Lung (tissue), 11 donors: ENCODE measurements at regions not wholly inside any gene's neighbourhood (a gene's known extent, or its start where the extent isn't known, plus 50 kb on each side); places are given as distances from the start of the nearest gene placed in this dataset.

Source experiments
- ATAC-seq: fragments of 200-7000 bp; cut with Tn5 transposase; one replicate; pipeline ENCODE4 v1.9.1; 2020; ENCODE audit warnings: moderate number of reproducible peaks; ENCODE audit not compliant: insufficient read depth, low FRiP score
- DNase-seq, 3 donors: peaks; one replicate each; pipeline ENCODE4 v3.0.0-alpha.2; 2013 to 2017
- H3K27ac ChIP-seq, 2 donors: one replicate each; pipeline ENCODE4 v1.5.1; 2013; ENCODE audit warnings: mild to moderate bottlenecking in 2 of 2, moderate library complexity in 2 of 2, control low read depth in 1 of 2, inconsistent platforms in 1 of 2, low read depth in 1 of 2, low read length in 1 of 2
- H3K27me3 ChIP-seq, 3 donors: one replicate each; pipeline ENCODE4 v1.5.1; 2013; ENCODE audit warnings: low read length in 2 of 3; ENCODE audit not compliant: control insufficient read depth in 3 of 3, insufficient read depth in 3 of 3
- H3K36me3 ChIP-seq, 4 donors: one replicate each; pipeline ENCODE4 v1.5.1; 2013; ENCODE audit warnings: low read length in 4 of 4, mild to moderate bottlenecking in 1 of 4, moderate library complexity in 1 of 4; ENCODE audit not compliant: control insufficient read depth in 4 of 4, insufficient read depth in 4 of 4
- H3K4me1 ChIP-seq, 5 donors: one replicate each; pipeline ENCODE4 v1.5.1; 2013; ENCODE audit warnings: low read length in 5 of 5, mild to moderate bottlenecking in 2 of 5, moderate library complexity in 1 of 5; ENCODE audit not compliant: control insufficient read depth in 5 of 5, insufficient read depth in 5 of 5
- H3K4me3 ChIP-seq: one replicate; pipeline ENCODE4 v1.5.1; 2013; ENCODE audit warnings: mild to moderate bottlenecking, control low read depth, moderate library complexity
- H3K9ac ChIP-seq, 2 donors: one replicate each; pipeline ENCODE4 v1.5.1; 2013; ENCODE audit warnings: low read length in 2 of 2, control low read depth in 1 of 2; ENCODE audit not compliant: insufficient read depth in 1 of 2
- H3K9me3 ChIP-seq, 4 donors: one replicate each; pipeline ENCODE4 v1.5.1; 2013; ENCODE audit warnings: low read length in 3 of 4, mild to moderate bottlenecking in 1 of 4, moderate library complexity in 1 of 4; ENCODE audit not compliant: control insufficient read depth in 4 of 4, insufficient read depth in 3 of 4
- CTCF ChIP-seq: IDR thresholded peaks from 2 replicates; pipeline ENCODE4 v1.5.1; 2012; ENCODE audit warnings: mild to moderate bottlenecking; ENCODE audit errors: control extremely low read depth, extremely low read depth
- WGBS, 2 donors: extraction: QIAGEN DNeasy Blood & Tissue Kit; methylation state at CpG; one replicate each; pipeline ENCODE4 v1.1.7; 2013; 5-methylcytosine and 5-hydroxymethylcytosine counted together
- donor health status: control.
- donor health status: control.
- donor health status: Bipolar disorder and iron deficiency.
- donor health status: healthy.
- donor health status: DM: yes; HTN: yes; CAD: no.

- Histone ChIP-seq H3K27ac (no peak overlapping the region), H3K27me3 (no peaks in the 10 kb centered on the region), H3K36me3 (no peaks in the 10 kb centered on the region), H3K4me1 (no peaks in the 10 kb centered on the region), H3K9ac (no peak overlapping the region), H3K4me3 (no peak overlapping the region), H3K9me3 (no peaks in the 10 kb centered on the region)
- TF ChIP-seq CTCF: no peak
- ATAC-seq: no peak
- WGBS, 2 donors: 63 to 64% methylated on average over 3 of the region's 3 CpGs
- no peak for DNase-seq
These were observed 90.9 kb upstream of the STK39 start for GRCh38 chr2:168338292-168338691.

GRCh38 chr2:168338803-168339437 lies 91.5 kb upstream of the STK39 start:
- no peak for ATAC-seq
- H3K27ac ChIP-seq: no peak overlapping the region
- no peaks in the 10 kb centered on the region for H3K9me3 ChIP-seq
- no peak overlapping the region for H3K4me3 ChIP-seq
- no peaks in the 10 kb centered on the region for H3K4me1 ChIP-seq
- 32 to 67% methylated on average over 1 of the region's 1 CpG for WGBS, 2 donors
- no peaks in the 10 kb centered on the region for H3K36me3 ChIP-seq
- no peak overlapping the region for H3K9ac ChIP-seq
- no peak for TF ChIP-seq CTCF
- no peaks in the 10 kb centered on the region for H3K27me3 ChIP-seq
- DNase-seq: no peak

GRCh38 chr2:168340931-168341330 lies 93.5 kb upstream of the STK39 start:
- no peak overlapping the region for H3K9ac ChIP-seq
- no peaks in the 10 kb centered on the region for H3K9me3 ChIP-seq
- no peak for DNase-seq
- H3K27me3 ChIP-seq: no peaks in the 10 kb centered on the region
- TF ChIP-seq CTCF: no peak
- 95 to 96% methylated on average over 5 of the region's 5 CpGs for WGBS, 2 donors
- no peak for ATAC-seq
- no peaks in the 10 kb centered on the region for H3K4me1 ChIP-seq
- H3K27ac ChIP-seq: no peak overlapping the region
- no peaks in the 10 kb centered on the region for H3K36me3 ChIP-seq
- no peak overlapping the region for H3K4me3 ChIP-seq

GRCh38 chr2:168343586-168343985 lies 96.2 kb upstream of the STK39 start:
- no peaks in the 10 kb centered on the region for H3K27me3 ChIP-seq
- no peaks in the 10 kb centered on the region for H3K36me3 ChIP-seq
- ATAC-seq: no peak
- H3K9ac ChIP-seq: no peak overlapping the region
- no peak overlapping the region for H3K27ac ChIP-seq
- peaks cover 0 to 4% (median 0%) of the 10 kb centered on the region in 5 donors for H3K4me1 ChIP-seq
- TF ChIP-seq CTCF: no peak
- DNase-seq: no peak
- WGBS, 2 donors: 83 to 93% methylated on average over 5 of the region's 5 CpGs
- H3K4me3 ChIP-seq: no peak overlapping the region
- H3K9me3 ChIP-seq: no peaks in the 10 kb centered on the region
